HPDE6-E6E7 (cell line): ENCODE measurements at regions not wholly inside any gene's neighbourhood (a gene's known extent, or its start where the extent isn't known, plus 50 kb on each side); places are given as distances from the start of the nearest gene placed in this dataset.

Source experiments
- DNase-seq: peaks from one replicate; pipeline ENCODE4 v3.0.0; 2011; ENCODE audit warnings: missing footprints; ENCODE audit errors: extremely low spot score

DNA sequence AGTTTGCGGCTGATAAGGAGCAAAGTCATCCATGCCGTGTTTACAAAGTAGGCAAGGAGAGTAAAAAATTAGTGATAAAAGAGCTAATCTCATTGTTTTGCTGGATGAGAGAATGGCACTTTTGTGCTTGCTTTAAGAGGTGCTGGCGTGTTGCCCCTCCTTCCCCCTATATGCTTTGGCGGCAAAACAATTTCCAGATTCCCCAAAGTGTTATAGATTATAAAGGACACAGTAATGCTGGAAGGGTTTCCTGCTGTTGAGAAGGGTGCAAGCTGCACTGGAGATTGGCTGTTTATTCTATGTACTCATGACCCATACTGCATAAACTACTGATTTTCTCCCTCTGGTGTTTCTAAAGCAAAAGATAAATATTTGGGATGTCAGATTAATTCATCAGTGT lies 338.9 kb upstream of the MAP3K7 start:
- DNase-seq, result no peak

DNA sequence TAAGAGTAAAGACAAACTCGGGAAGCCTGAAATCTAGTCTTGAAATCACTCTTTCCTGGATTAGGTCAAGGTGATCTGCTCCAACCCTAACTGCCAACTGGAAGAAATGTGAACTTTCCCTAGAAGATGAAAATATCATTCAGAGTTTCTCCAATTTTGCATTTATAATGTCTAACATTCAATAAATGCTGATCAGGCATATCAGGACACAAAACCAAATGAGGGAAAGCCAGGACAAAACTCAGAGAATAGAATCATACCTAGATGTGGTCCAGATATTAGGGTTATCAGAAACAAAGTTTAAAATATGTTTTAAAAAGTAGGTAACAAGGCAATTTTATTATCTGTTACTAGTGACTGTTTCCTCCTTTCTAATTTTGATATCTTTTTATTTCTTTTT lies 335.5 kb upstream of the MAP3K7 start:
- DNase-seq, result no peak

DNA sequence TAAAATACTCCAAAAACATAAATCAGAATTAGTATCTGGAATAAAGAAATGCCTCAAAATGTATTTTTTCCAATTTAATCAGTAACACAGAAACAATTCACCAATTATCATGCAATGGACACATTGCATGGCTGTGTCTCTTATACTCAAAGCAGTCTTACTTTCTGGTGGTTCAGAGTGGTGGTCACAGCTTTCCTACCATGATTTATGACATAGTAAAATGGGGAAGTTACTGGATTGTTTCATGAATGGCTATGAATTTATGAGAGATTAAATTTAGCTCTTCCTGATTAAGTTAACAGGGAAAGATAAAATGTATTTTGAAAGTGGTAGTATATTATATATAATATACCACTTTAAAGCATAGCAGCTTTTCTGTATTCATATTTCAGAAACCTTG lies 331.5 kb upstream of the MAP3K7 start:
- no peak for DNase-seq

DNA sequence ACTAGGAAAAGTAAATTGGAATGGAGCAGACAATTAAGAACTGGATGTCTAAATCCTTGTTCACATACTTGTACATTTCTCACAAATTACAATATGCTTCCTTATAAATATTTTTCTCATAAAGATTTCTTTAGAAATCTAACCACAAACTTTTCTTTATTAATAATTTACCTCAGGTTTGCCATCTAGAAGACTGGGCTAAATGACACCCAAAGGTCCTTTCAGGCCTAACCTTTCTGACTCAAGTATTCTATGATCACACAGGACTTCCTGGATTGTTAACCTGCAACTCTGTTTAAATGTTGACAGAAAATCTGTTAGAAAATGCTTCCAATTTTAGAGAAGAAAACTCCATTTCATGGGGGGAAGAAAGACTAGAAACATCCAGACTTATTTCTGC lies 330.5 kb upstream of the MAP3K7 start:
- no peak for DNase-seq

DNA sequence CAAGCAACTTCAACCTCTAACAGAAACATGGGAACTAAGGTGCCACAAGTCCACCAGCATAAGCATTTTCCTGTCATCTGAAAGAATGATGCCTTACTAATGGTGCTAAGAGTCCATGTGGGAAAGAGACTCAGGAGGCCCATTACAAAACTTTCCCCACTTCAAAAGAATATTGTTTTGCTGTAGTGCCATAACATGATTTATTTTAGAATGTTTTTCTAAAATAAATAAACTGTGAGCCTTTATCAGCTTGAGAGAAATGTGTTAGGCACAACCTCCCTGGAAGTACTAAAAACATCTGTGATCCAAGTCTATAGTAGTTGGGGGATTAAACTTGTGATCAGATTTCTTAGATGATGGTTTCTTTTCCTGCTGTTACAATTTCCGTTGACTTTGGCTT lies 330.1 kb upstream of the MAP3K7 start:
- DNase-seq, result no peak

- DNase-seq, result no peak
These were observed 328.5 kb upstream of the MAP3K7 start for GRCh38 chr6:90915224-90915915.

DNA sequence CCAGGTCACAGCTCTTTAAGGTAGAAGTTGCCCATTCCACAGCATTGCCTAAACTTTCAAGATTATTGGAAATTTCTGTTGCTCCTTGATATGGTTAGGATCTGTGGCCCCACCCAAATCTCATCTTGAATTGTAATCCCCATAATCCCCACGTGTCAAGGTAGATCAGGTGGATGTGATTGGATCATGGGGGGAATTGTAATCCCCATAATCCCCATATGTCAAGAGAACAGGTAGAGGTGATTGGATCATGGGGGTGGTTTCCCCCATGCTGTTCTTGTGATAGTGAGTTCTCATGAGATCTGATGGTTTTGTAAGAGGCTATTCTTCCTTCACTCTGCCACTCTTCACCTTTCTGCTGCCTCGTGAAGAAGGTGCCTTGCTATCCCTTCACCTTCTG lies 327.4 kb upstream of the MAP3K7 start:
- DNase-seq, result no peak

DNA sequence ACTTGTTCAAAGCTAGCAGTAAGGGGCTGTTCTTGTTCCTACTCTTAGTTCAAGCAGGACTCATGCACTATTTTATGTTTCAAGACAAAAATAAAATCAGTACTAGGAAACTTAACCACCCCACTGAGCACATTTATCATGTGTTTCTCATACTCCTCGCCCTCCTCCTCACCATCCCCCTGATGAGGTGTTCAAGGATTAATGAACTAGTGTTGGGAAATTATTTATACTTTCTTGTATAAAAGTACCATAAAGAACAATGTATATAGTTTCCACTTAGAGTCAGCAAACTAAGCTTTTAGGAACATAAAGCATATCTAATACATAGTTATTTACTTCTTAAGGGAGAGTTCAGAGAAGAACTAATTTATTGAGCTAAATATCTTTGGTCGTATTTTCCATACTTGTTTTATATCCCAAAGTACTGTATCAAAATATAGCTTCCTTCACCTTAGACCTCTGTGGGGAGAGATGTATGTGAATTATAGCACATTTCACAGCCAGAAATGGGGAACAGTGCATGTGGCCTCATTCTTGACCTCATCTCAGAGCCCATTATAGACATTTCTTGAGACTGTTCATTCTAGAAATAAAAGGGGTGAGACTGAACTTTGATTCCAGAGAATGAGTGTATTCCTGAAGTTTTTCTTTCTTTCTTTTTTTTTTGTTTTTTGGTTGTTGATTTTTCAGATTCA lies 326.5 kb upstream of the MAP3K7 start:
- no peak for DNase-seq

DNA sequence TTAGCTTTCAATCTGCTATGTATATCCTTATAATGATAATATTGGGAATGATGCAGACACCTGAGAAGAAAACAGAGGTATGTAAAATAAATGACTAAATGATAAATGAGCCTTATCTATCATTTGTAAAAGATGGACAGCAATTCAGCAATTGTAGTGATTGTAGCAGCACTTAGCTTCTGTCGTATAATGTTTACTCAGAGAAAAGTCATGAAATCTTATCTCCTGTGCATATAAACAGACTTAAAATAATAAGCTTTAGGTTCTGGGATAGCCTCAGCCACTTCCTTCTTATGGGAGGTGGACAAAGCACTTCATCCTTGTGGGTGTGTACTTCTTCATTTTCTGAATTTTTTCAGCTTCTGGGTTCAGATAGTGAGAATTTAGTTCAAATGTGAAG lies 324.8 kb upstream of the MAP3K7 start:
- no peak for DNase-seq

- no peak for DNase-seq
These were observed 324.0 kb upstream of the MAP3K7 start for GRCh38 chr6:90910893-90911292.

DNA sequence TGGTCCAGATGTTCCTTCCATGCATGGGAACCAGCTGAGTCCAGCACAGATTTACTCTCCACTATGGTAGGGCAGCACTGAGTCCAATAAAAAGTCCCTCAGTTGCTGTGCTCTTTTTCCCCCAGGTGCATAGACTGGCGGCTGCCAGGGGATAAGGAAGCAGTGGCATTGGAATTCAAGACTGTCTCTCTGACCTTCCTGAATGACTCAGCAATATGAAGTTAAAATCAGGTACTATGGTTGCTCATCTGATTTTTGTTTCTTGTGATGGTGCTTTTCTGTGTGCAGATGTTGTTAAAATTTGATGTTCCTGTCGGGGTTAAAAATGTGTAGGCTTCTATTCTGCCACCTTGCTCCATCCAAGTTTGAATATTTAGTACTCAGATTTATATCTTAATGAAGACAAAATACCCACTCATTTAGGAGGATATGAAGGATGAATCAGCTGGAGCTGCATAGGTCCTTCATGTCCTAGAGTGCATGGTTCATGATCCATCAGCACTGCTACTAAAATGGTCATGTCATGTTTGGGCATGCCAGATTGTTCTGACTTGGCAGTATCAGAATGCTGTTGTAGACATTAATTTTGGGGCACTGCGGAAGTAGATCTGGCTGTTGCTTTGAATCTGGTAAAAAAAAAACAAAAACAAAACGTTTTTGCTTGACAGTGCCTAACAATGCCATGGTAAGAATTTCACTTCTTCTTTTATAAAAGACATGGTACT lies 321.2 kb upstream of the MAP3K7 start:
- DNase-seq, result peak; percentile 49

DNA sequence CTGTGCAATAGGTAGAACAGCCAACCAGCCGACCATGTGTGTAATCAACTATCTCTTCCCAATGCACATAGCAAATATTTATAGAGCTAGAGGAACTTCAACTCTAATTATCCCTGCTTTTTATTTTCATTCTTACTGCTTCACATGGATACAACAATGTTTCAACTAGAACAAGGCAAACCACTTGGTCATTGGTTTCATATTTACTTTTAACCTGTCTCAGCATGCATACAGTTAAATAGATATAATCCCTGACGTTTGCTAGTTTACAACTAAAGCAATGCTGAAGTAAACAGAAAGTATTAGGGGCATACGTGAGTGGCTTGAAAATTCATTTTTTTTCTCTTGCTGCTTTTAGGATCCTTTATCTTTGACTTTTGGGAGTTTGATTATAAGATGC lies 318.5 kb upstream of the MAP3K7 start:
- peak; percentile 15 for DNase-seq

DNA sequence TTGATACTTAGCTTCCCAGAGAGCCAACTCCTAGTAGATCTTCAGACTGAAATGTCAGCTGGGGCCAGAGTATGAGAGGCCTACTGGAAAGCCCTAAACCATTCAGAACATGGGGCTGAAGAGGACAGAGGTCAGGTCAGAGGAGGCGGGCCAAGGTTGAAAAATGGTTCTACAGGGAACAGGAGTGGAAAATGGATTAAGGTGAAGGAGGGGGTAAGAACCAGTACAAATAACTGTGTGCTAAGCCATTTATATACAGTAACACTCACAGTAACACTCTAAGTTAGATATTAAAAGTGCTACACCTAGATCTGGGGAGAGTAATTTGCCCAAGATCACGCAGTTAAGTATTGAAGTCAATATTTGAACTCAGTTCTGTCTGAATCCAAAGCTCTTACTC lies 313.2 kb upstream of the MAP3K7 start:
- DNase-seq, result no peak

GRCh38 chr6:90898763-90899162 lies 311.9 kb upstream of the MAP3K7 start:
- DNase-seq, result no peak

GRCh38 chr6:90896075-90896547 lies 309.2 kb upstream of the MAP3K7 start:
- DNase-seq, result no peak

DNA sequence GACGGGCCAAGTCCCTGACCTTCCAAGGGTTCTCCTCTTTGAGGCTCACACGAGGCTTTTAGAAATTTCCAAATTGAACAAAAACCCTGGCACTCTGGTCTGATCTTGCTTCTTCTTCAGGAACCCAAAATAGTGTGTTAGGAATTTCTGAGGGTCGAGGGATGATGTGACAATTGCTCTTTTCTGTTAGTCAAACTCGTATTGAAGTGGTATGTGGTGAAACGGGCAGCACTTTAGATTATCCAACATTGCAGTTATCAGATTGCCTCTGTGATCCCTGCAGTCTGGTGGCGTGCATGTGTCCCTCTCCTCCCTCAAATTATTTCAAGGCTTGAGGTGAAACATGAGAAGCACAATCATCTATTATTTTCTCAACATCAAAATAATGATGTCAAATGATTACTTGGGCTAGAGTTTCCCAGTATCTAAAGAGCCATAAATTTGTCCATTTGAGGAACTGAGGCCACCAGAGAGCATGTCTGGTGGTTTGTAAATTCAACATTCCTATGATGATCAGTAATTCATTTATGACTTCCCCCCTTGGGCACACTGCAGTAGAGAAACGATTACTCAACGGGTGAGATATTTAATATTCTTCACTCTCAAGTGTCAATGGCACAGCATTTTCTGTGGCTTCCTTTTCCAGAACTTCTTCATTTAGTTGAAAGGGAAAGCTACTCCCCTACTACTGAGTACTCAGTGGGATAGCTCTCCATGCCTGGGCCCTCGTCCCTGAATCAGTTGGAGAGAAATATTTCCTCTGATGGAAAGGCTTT lies 308.6 kb upstream of the MAP3K7 start:
- DNase-seq, result no peak

DNA sequence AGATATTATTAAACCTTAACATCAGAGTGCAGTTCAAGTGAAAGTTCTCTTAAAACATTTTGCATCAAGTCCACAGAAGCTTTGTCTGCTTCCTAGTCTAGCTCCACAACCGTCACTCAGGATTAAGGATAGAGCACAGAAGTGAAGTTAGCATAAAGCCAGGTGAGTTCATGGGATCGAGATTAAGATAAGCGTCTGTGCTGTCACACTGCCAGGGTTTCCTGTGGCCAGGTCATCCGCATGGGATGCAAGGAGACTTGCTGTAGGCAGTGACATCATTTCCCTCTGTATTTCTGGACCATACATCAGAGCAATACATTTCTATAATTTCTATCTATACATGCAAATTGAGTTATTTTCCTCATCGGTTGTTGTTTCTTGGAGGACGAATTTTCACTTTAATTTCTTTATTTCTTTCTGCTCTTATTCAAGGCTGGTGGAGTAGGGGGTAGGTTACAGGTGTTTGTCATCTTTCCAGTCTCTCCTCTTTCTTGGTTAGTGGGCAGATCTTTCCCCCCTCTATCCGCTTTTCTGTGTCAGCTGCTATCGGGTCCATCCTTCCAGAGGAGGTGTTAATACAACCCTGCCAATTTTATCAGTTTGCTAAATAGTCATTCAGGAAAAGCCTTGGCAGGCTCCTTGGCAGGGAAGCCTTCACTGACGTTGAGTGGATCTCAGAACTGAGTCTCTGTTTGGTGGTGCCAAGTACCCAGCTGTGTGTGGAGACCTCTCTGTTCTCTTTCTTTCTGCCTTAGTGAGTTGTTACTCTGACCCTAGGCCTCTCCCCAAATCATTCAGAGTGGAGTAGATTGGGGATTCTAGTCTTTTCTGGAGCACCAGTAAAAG lies 307.6 kb upstream of the MAP3K7 start:
- no peak for DNase-seq

DNA sequence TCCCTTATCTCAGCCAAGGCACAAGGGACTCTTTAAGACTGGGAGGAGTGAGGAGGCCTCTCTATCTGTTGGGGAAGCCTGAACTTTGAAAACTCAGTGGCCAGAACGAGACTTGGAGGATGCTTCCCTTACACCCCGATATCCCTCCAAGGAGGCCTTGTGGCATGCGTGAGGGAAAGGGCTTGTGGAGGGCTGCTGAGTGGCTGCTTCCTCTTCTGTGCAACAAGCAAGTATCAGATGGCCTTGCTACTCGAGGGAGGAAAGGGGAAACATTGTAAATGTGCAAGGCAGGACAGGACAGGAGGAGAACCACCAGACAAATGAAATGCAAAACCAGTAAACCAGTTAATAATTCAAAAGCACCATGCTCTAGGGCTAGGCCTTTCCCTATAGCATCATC lies 306.5 kb upstream of the MAP3K7 start:
- DNase-seq, result no peak

GRCh38 chr6:90892271-90892670 lies 305.4 kb upstream of the MAP3K7 start:
- no peak for DNase-seq

DNA sequence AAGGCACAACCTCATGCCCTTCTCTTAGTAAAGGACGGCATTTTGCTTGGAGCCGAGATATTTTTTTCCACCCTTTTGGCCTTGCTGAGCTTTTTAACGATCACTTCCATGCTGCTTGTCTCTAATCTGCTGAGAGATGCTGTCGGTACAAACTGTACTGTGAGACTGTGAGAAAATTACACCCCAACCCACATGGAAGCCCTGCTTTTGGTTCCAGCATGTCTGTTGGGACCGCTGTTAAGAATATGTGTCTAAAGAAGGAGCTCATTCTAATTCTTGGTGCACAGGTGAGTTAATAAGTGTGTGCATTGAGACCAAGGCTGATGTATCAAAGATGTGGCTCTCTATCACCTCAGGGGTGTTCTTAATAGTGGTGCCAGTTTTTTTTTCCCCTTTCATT lies 304.5 kb upstream of the MAP3K7 start:
- DNase-seq, result no peak

DNA sequence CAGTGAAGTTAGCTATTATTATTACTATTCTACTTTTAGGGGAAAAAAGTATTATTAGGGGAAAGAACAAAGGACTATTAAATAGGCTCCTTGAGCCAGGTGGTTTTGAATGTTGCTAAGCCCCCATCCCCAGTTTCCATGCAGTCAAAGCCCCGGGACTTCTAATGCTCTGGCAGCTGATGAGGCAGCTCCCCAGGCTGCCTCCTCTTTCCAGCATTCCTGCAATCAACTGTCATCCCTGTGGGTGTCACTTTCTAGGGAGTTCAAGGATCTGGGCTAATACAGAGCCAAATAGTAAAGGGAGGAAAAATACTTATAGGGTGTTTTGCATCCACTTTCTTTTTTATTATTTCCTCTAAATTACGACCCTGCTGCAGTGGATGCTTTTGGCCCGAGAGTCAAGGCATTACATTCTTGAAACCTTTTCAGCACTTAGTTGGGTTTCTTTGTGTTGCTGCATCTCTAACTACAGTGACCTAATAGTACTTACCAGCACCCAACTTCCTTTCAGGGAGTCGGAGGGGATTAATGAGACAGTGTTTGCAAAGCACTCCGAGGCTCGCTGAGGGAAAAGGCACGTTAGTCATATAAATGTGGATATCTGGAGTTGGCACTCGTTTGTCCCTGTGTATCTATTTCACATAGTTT lies 303.9 kb upstream of the MAP3K7 start:
- no peak for DNase-seq
